ENCODE measurements at regions not wholly inside any gene's neighbourhood (a gene's known extent, or its start where the extent isn't known, plus 50 kb on each side); places are given as distances from the start of the nearest gene placed in this dataset.
"Not testable (repeated sequence)": the region's sequence is repeated elsewhere in the genome, so short reads cannot be mapped to it uniquely, and the experiment has no call there.

- intact Hi-C loops (cut with DNase I) = no loop called here
- Histone ChIP-seq H3K4me3 (ENCODE audit: low read length in 3 of 3) (no peak overlapping the region), H3K36me3 (ENCODE audit: control insufficient read depth in 2 of 3, insufficient read depth in 3 of 3, low read length in 3 of 3) (no peaks in the 10 kb centered on the region), H3K9ac (ENCODE audit: low read length in 3 of 3) (no peak overlapping the region), H3K27me3 (ENCODE audit: control insufficient read depth, insufficient read depth, low read length) (no peaks in the 10 kb centered on the region), H3K4me1 (ENCODE audit: control insufficient read depth in 2 of 3, insufficient read depth in 2 of 3, low read depth in 1 of 3, low read length in 3 of 3) (no peaks in the 10 kb centered on the region), H3K9me3 (ENCODE audit: control insufficient read depth in 2 of 3, insufficient read depth in 1 of 3, low read length in 3 of 3) (no peaks in the 10 kb centered on the region), H3K27ac (ENCODE audit: low read depth in 2 of 2, low read length in 2 of 2) (no peak overlapping the region)
- FAIRE-seq (no peak), DNase-seq (no peak)
- no peak for TF ChIP-seq CTCF (IDR thresholded peaks at IDR 0.05; ENCODE audit: borderline replicate concordance, extremely low read depth, insufficient read depth)
Observed at GRCh38 chr1:60915441-60915840, 166.9 kb upstream of the NFIA start.

- no peak for TF ChIP-seq CTCF (IDR thresholded peaks at IDR 0.05; ENCODE audit: borderline replicate concordance, extremely low read depth, insufficient read depth)
- no peak overlapping the region for H3K9ac ChIP-seq (ENCODE audit: low read length in 3 of 3)
- no peaks in the 10 kb centered on the region for H3K4me1 ChIP-seq (ENCODE audit: control insufficient read depth in 2 of 3, insufficient read depth in 2 of 3, low read depth in 1 of 3, low read length in 3 of 3)
- DNase-seq = no peak
- no peaks in the 10 kb centered on the region for H3K36me3 ChIP-seq (ENCODE audit: control insufficient read depth in 2 of 3, insufficient read depth in 3 of 3, low read length in 3 of 3)
- H3K27ac ChIP-seq (ENCODE audit: low read depth in 2 of 2, low read length in 2 of 2) = no peak overlapping the region
- FAIRE-seq = no peak
- no peak overlapping the region for H3K4me3 ChIP-seq (ENCODE audit: low read length in 3 of 3)
- no peaks in the 10 kb centered on the region for H3K27me3 ChIP-seq (ENCODE audit: control insufficient read depth, insufficient read depth, low read length)
- intact Hi-C loops (cut with DNase I) = no loop called here
- no peaks in the 10 kb centered on the region for H3K9me3 ChIP-seq (ENCODE audit: control insufficient read depth in 2 of 3, insufficient read depth in 1 of 3, low read length in 3 of 3)
Observed at GRCh38 chr1:60914982-60915381, 167.4 kb upstream of the NFIA start.

GRCh38 chr1:60913708-60914107 is 168.7 kb upstream of the NFIA start:
- intact Hi-C loops (cut with DNase I); DNase-seq; H3K9ac ChIP-seq (ENCODE audit: low read length in 3 of 3); H3K4me3 ChIP-seq (ENCODE audit: low read length in 3 of 3); H3K27ac ChIP-seq (ENCODE audit: low read depth in 2 of 2, low read length in 2 of 2); H3K36me3 ChIP-seq (ENCODE audit: control insufficient read depth in 2 of 3, insufficient read depth in 3 of 3, low read length in 3 of 3); H3K4me1 ChIP-seq (ENCODE audit: control insufficient read depth in 2 of 3, insufficient read depth in 2 of 3, low read depth in 1 of 3, low read length in 3 of 3); H3K27me3 ChIP-seq (ENCODE audit: control insufficient read depth, insufficient read depth, low read length); FAIRE-seq; H3K9me3 ChIP-seq (ENCODE audit: control insufficient read depth in 2 of 3, insufficient read depth in 1 of 3, low read length in 3 of 3): not testable (repeated sequence)

GRCh38 chr1:60913039-60913438 is 169.3 kb upstream of the NFIA start:
- no peaks in the 10 kb centered on the region for H3K36me3 ChIP-seq (ENCODE audit: control insufficient read depth in 2 of 3, insufficient read depth in 3 of 3, low read length in 3 of 3)
- no peaks in the 10 kb centered on the region for H3K27me3 ChIP-seq (ENCODE audit: control insufficient read depth, insufficient read depth, low read length)
- no peak overlapping the region for H3K9ac ChIP-seq (ENCODE audit: low read length in 3 of 3)
- TF ChIP-seq CTCF (IDR thresholded peaks at IDR 0.05; ENCODE audit: borderline replicate concordance, extremely low read depth, insufficient read depth) = no peak
- no peak for DNase-seq
- no peak overlapping the region for H3K27ac ChIP-seq (ENCODE audit: low read depth in 2 of 2, low read length in 2 of 2)
- no peaks in the 10 kb centered on the region for H3K9me3 ChIP-seq (ENCODE audit: control insufficient read depth in 2 of 3, insufficient read depth in 1 of 3, low read length in 3 of 3)
- no peak overlapping the region for H3K4me3 ChIP-seq (ENCODE audit: low read length in 3 of 3)
- FAIRE-seq = no peak
- intact Hi-C loops (cut with DNase I) = no loop called here
- H3K4me1 ChIP-seq (ENCODE audit: control insufficient read depth in 2 of 3, insufficient read depth in 2 of 3, low read depth in 1 of 3, low read length in 3 of 3) = no peaks in the 10 kb centered on the region
